A673 (cell line): ENCODE measurements at regions not wholly inside any gene's neighbourhood (a gene's known extent, or its start where the extent isn't known, plus 50 kb on each side); places are given as distances from the start of the nearest gene placed in this dataset.
"Not testable (repeated sequence)": the region's sequence is repeated elsewhere in the genome, so short reads cannot be mapped to it uniquely, and the experiment has no call there.

Experiments
- BruUV-seq: library from RNA; stranded (reverse); fragments of 400-500 nt; replicated peaks from 2 replicates; lab custom pipeline; 2021; lab: Mats Ljungman, UMichigan
- CTCF ChIA-PET: fragments of 300-600 bp; sonication (Branson Sonifier 250); formaldehyde crosslinking; loops from one replicate; lab custom pipeline; 2022; ENCODE audit warnings: antibody characterized with exemption; lab: Charles Lee
- POLR2A ChIA-PET: fragments of 300-600 bp; sonication (Branson Sonifier 250); formaldehyde crosslinking; loops from one replicate; lab custom pipeline; 2022; ENCODE audit warnings: antibody characterized with exemption; ENCODE audit not compliant: low non-redundant PET; lab: Charles Lee
- DNase-seq: peaks from one replicate; pipeline ENCODE4 v3.0.0-alpha.2; 2015; ENCODE audit warnings: low spot score
- H3K27ac ChIP-seq: fragments of 200-600 bp; sonication (generic); 2 replicates; pipeline ENCODE4 v1.5.1; 2016; ENCODE audit warnings: mixed run types, low read depth, mild to moderate bottlenecking, mixed read lengths, antibody characterized with exemption, low read length; ENCODE audit not compliant: poor library complexity, severe bottlenecking
- H3K27me3 ChIP-seq: fragments of 200-600 bp; sonication (generic); replicated peaks from 2 replicates; pipeline ENCODE4 v1.6.1; 2017; ENCODE audit warnings: mixed run types, low read depth, mild to moderate bottlenecking, mixed read lengths, antibody characterized with exemption, low read length; ENCODE audit not compliant: insufficient read depth, poor library complexity
- H3K36me3 ChIP-seq: fragments of 200-600 bp; sonication (generic); 2 replicates; pipeline ENCODE4 v1.6.1; 2016; ENCODE audit warnings: mixed run types, mild to moderate bottlenecking, mixed read lengths, antibody characterized with exemption, low read length; ENCODE audit not compliant: insufficient read depth, poor library complexity, severe bottlenecking
- H3K4me1 ChIP-seq: fragments of 200-600 bp; sonication (generic); 2 replicates; pipeline ENCODE4 v1.6.1; 2017; ENCODE audit warnings: mixed run types, mild to moderate bottlenecking, mixed read lengths, antibody characterized with exemption, low read length; ENCODE audit not compliant: insufficient read depth, poor library complexity, severe bottlenecking
- H3K4me3 ChIP-seq: fragments of 200-600 bp; sonication (generic); 2 replicates; pipeline ENCODE4 v1.5.1; 2016; ENCODE audit warnings: low read depth, mixed run types, mild to moderate bottlenecking, mixed read lengths, low read length; ENCODE audit not compliant: poor library complexity, severe bottlenecking
- H3K9me3 ChIP-seq: fragments of 200-600 bp; sonication (generic); 2 replicates; pipeline ENCODE4 v1.6.1; 2016; ENCODE audit warnings: mixed run types, low read depth, mild to moderate bottlenecking, mixed read lengths, antibody characterized with exemption, low read length; ENCODE audit not compliant: poor library complexity, severe bottlenecking
- intact Hi-C: fragments of 100-400 bp; cut with micrococcal nuclease; formaldehyde crosslinking; loops from one replicate; pipeline ENCODE4 v1.10.0; 2022; ENCODE audit not compliant: unreplicated experiment

DNA sequence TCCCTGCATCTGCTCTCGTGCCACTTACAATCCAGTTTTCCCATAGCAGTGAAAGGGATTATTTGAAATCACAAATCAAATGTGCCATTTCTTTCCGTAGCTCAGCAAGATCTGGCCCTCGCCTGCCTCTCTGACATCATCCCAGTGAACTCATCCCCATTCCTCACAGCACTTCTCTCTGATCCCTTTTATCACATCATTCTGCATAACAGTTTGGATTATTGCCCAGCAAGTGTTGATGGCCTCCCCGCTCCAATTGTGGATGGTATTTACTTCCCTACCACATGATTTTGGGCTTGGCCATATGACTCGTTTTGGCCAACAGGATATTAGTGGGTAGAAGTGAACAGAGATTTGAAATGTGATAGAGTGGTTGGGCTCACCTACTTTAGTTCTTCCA is 185.0 kb downstream of the NPIPA7 start:
- BruUV-seq, H3K9me3 ChIP-seq, intact Hi-C loops, DNase-seq, POLR2A ChIA-PET, H3K27ac ChIP-seq, H3K4me1 ChIP-seq, H3K27me3 ChIP-seq, H3K4me3 ChIP-seq, CTCF ChIA-PET, H3K36me3 ChIP-seq: not testable (repeated sequence)

GRCh38 chr16:16565326-16565725 is 186.4 kb downstream of the NPIPA7 start:
- H3K4me1 ChIP-seq, H3K27ac ChIP-seq, DNase-seq, intact Hi-C loops, H3K4me3 ChIP-seq, CTCF ChIA-PET, POLR2A ChIA-PET, H3K9me3 ChIP-seq, BruUV-seq, H3K36me3 ChIP-seq, H3K27me3 ChIP-seq: not testable (repeated sequence)

- H3K4me1 ChIP-seq, H3K9me3 ChIP-seq, BruUV-seq, H3K4me3 ChIP-seq, H3K27me3 ChIP-seq, intact Hi-C loops, H3K36me3 ChIP-seq, POLR2A ChIA-PET, DNase-seq, H3K27ac ChIP-seq, CTCF ChIA-PET: not testable (repeated sequence)
These were observed 191.1 kb downstream of the NPIPA7 start for GRCh38 chr16:16570055-16570454.

- H3K9me3 ChIP-seq, CTCF ChIA-PET, H3K27me3 ChIP-seq, H3K4me1 ChIP-seq, BruUV-seq, POLR2A ChIA-PET, DNase-seq, H3K4me3 ChIP-seq, H3K36me3 ChIP-seq, intact Hi-C loops, H3K27ac ChIP-seq: not testable (repeated sequence)
These were observed 191.9 kb downstream of the NPIPA7 start for GRCh38 chr16:16570874-16571273.

DNA sequence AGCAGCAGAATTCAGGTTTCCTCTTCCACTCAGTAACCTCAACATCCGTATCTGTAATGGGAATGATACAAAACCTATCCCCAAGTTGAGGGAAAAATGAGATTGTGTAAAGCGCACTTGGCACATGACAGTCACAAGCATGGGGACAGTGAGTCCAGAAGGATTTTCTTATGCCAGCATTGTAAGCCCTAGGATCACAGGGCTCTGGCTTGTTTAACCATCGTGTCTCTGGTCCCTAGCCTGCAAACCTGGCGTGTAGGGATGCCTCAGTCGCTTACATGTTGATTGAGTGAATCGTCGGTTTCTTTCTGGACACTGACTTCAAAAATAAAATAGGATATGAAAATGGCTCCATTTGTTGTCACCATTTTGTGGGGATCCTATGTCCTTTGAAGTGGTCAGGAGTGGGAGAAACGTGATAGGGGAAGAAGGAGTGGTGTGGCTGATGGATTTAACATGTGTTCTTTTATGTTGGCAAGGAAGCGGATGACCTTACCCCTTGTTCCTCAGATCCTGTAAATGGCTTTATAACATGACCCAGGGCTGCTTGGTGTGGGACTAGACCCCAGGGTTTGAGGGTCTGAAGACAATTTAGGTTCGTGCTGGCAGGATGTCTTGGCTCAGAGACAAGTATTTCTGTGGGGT is 193.3 kb downstream of the NPIPA7 start:
- intact Hi-C loops, H3K27ac ChIP-seq, DNase-seq, H3K9me3 ChIP-seq, H3K4me3 ChIP-seq, H3K4me1 ChIP-seq, POLR2A ChIA-PET, H3K27me3 ChIP-seq, H3K36me3 ChIP-seq, CTCF ChIA-PET: not testable (repeated sequence)
- BruUV-seq: TSS peak; percentile 94
